LNCaP clone FGC (cell line): ENCODE measurements at regions not wholly inside any gene's neighbourhood (a gene's known extent, or its start where the extent isn't known, plus 50 kb on each side); places are given as distances from the start of the nearest gene placed in this dataset.

Experiments
- DNase-seq: peaks from one replicate; pipeline ENCODE4 v3.0.0-alpha.2; 2011; ENCODE audit warnings: low read depth
- H3K4me3 ChIP-seq: 2 replicates; pipeline ENCODE4 v1.5.1; 2011; ENCODE audit warnings: mild to moderate bottlenecking, low read depth, low read length, control low read depth
- TF ChIP-seq, protein P1 (sequence below): IDR thresholded peaks from 2 replicates; pipeline ENCODE4 v1.5.1; 2012; ENCODE audit warnings: mild to moderate bottlenecking; ENCODE audit not compliant: control insufficient read depth, insufficient read depth; ENCODE audit errors: extremely low read depth

DNA sequence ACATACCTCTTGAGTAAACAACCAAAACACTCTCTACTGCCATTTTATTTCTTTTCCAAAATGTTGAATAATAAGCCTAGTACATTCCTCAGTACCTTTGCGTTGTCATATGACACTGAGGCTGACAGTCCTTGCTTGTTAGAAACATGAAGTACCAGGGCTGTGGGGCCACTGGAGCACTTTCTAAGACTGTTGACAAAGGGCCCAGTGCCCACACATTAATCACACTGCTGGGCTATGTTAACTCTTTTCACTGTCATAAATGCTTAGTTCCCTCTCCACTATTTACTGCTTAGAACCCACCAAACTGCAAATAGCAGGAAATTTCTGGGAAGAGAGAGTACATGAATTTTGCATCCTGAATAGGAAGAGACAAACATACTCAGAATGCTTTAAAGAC, 57.1 kb downstream of the FAM47B start:
- H3K4me3 ChIP-seq, result no peak overlapping the region
- no peak for DNase-seq
- TF ChIP-seq, protein P1, sequence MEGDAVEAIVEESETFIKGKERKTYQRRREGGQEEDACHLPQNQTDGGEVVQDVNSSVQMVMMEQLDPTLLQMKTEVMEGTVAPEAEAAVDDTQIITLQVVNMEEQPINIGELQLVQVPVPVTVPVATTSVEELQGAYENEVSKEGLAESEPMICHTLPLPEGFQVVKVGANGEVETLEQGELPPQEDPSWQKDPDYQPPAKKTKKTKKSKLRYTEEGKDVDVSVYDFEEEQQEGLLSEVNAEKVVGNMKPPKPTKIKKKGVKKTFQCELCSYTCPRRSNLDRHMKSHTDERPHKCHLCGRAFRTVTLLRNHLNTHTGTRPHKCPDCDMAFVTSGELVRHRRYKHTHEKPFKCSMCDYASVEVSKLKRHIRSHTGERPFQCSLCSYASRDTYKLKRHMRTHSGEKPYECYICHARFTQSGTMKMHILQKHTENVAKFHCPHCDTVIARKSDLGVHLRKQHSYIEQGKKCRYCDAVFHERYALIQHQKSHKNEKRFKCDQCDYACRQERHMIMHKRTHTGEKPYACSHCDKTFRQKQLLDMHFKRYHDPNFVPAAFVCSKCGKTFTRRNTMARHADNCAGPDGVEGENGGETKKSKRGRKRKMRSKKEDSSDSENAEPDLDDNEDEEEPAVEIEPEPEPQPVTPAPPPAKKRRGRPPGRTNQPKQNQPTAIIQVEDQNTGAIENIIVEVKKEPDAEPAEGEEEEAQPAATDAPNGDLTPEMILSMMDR, result no peak

DNA sequence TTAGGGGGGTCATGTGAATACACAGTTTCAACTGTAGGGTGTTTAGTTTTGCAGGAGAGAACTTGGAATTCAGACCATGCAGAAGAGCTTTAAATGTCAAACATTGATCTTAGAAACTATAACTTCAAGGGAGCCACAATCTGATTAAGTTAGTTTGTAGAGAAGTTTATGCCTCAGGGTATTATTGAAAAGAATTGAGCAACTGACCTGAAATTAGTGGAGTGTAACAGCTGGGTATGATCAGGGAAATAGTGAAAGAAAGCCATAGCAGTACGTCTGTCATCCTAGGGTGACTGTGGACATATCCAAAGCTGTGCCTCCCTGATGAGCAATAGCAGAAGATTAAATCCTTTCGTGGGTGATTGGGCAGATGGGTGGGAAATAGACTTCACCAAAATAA, 63.8 kb downstream of the FAM47B start:
- DNase-seq, result no peak
- TF ChIP-seq, protein P1, result no peak
- no peak overlapping the region for H3K4me3 ChIP-seq

DNA sequence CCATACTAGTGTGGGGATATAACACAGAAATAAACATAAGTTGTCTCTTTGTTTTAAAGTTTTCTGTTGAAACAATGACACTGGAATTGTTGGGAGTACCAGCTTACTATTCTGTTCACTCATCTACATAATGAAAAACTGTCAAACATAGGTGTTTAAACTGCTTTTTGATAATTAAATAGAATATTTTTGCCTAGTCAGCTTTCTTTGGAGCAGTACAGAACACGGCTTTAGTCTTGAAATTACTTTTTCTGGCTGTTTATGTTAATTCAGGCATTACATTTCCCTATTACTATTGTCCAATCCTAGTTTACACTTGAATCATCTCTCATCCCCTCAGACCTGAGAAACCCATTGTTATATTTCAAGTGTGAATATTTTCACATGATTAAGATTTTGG, 73.0 kb downstream of the FAM47B start:
- no peak overlapping the region for H3K4me3 ChIP-seq
- TF ChIP-seq, protein P1, result no peak
- no peak for DNase-seq

DNA sequence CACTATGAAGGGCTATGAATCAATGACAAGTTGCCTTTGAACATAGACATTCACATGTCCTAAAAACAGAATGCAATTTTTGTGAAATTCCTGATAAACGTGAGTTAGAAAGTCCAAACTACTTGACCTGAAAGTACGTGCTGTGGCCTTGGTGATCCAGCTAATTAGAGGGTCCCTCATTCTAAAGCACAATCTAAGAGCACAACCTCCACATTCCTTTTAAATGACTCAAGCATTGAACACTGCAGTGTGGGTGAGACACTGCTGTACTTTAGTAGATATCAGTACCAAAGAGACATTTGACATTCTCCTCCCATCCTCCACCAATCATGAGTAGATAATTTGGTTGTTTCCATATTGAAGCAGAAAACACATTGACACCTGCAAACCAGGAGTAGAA, 73.5 kb downstream of the FAM47B start:
- TF ChIP-seq, protein P1, result no peak
- no peak for DNase-seq
- H3K4me3 ChIP-seq, result no peak overlapping the region

DNA sequence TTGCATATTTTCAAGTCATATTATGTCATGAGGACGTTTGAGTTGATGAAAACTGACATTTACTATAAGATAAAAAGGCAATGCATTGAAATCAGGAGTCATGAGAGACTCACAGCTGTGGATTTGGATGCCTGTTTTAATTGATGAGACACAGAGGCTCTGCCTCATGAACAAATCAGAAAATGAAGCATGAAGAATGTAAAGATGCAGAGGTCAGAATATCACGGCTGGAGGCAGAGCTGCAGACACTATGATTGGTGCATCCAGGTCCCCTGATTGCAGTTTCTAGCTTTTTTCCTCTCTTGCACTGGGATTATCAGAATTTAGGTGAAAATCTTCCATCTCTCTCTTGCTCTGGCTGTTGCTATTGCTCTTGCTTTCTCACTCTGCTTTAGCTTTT, 74.7 kb downstream of the FAM47B start:
- no peak overlapping the region for H3K4me3 ChIP-seq
- TF ChIP-seq, protein P1, result no peak
- no peak for DNase-seq

DNA sequence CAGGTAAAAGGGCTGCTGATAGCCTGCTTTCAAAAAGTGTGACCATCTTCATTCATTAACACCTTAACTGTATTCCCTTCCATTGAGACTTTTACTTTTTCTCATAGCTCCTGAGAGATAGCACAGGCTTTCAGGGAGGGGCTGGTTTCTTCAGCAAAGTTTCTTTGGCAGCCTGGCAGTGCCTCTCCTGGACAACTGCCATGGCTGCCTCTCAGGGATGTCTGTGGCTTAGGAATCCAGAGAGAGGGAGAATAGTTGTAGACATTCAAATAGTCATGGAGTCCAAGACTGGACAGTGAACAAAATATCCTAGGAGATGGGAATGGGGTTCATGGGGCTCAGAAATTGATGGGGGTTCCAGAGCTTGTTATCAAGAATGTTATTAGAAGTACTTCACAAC, 81.1 kb downstream of the FAM47B start:
- TF ChIP-seq, protein P1, result no peak
- H3K4me3 ChIP-seq, result no peak overlapping the region
- DNase-seq, result no peak

DNA sequence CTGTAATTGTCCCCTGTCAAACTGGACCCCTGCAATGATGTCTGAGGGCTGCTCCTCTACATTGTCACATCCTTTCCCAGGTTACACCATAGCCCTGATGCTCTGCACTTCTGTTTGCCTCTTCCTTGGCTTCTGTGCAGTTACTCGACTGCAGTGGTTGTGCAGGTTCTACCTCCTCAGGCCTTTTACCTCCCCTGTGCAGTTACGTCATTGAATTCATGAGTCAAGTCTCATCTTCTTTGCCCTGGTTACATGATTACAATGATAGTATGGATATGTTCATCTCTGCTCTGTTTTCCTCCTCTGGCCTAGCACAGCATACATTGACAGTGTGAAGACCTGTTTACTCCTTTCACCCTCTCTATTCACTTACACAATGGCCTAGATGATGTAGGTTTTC, 83.2 kb downstream of the FAM47B start:
- no peak for DNase-seq
- TF ChIP-seq, protein P1, result no peak
- H3K4me3 ChIP-seq, result no peak overlapping the region
